GM23248 (cell line): ENCODE measurements at regions not wholly inside any gene's neighbourhood (a gene's known extent, or its start where the extent isn't known, plus 50 kb on each side); places are given as distances from the start of the nearest gene placed in this dataset.

ENCODE experiments used
- EZH2 ChIP-seq: fragments of 200-600 bp; sonication (generic); IDR thresholded peaks from 2 replicates; pipeline ENCODE4 v1.6.1; 2018; ENCODE audit warnings: antibody characterized with exemption, mild to moderate bottlenecking; ENCODE audit not compliant: insufficient read depth, poor library complexity, severe bottlenecking
- EZH2phosphoT487 ChIP-seq: fragments of 200-600 bp; sonication (generic); IDR thresholded peaks from 2 replicates; pipeline ENCODE4 v1.6.1; 2018; ENCODE audit warnings: antibody characterized with exemption, moderate library complexity, mild to moderate bottlenecking, low read depth; ENCODE audit not compliant: insufficient read depth

GRCh38 chr2:33762636-33763035 lies 163.5 kb upstream of the FAM98A start:
- TF ChIP-seq EZH2 (no peak), EZH2phosphoT487 (no peak)
